NCI-H1417 treated with DMSO at 0.1 percent for 48 hours (cell line): ENCODE measurements at regions not wholly inside any gene's neighbourhood (a gene's known extent, or its start where the extent isn't known, plus 50 kb on each side); places are given as distances from the start of the nearest gene placed in this dataset.
"Not testable (repeated sequence)": the region's sequence is repeated elsewhere in the genome, so short reads cannot be mapped to it uniquely, and the experiment has no call there.

Source experiments
- DNase-seq: peaks from one replicate; lab custom pipeline; 2025; lab: John Stamatoyannopoulos, UW

- DNase-seq, result no peak
These were observed 109.6 kb upstream of the SP4 start for GRCh38 chr7:21317966-21318915.

DNA sequence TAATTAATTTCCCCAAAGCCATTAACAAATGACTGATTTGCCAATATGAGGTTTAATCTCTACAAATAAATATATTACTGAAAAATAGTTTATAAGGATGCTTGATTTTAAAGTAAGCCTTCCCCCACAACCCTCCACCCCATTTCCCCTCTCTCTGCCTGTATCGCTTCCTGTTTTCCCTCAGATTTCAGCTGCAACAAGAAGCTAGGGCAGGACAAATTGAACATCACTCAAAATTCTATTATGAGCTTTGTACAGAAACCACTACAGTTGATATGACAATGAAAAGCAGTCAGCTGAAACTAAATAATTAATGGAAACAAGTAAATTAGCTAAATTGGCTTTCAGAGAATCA, 109.0 kb upstream of the SP4 start:
- DNase-seq, result no peak

DNA sequence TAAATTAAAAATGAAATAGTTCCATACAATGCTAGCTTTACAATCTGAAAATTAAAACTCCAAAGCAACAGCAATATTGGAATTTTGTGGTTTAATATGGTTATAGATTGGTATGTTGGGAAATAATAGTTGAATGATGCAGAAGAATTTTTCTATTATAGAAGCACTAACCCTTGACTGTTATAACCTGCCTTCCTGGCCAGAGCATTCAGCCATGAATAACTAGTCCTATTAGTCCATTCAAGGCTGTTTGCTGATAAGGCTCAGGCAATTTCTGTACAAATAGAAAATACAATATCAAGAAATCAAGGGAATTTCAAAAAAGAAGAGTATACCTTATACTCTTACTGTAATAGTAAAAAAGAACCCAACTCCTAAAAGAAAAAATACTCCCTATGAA, 101.6 kb upstream of the SP4 start:
- DNase-seq, result no peak

DNA sequence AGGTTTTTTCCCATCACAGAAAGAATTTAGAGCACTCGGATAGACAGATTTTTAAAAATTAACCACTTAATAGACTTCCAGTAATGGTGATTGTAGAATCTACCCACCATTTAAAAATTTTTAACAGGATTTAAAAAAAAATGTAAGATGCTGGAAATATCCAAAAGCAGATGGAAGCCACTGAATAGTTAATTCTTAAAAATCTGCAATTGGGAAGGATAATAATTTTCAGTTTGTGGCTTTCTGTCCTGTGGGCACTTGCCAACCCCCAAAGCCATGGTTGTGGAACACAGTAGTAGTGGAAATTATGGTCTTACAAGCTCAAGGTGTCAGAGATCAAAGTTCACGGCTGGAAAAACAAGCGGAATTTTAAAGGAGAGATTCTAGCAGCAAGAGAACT, 101.0 kb upstream of the SP4 start:
- DNase-seq, result no peak

- no peak for DNase-seq
These were observed 100.2 kb upstream of the SP4 start for GRCh38 chr7:21327422-21328409.

GRCh38 chr7:21330462-21331178, 97.3 kb upstream of the SP4 start:
- DNase-seq, result no peak

- DNase-seq, result no peak
These were observed 93.0 kb upstream of the SP4 start for GRCh38 chr7:21334906-21335305.

- no peak for DNase-seq
These were observed 91.1 kb upstream of the SP4 start for GRCh38 chr7:21336743-21337142.

- DNase-seq, result no peak
These were observed 89.1 kb upstream of the SP4 start for GRCh38 chr7:21338728-21339164.

- not testable (repeated sequence) for DNase-seq
These were observed 83.0 kb upstream of the SP4 start for GRCh38 chr7:21344900-21345299.

DNA sequence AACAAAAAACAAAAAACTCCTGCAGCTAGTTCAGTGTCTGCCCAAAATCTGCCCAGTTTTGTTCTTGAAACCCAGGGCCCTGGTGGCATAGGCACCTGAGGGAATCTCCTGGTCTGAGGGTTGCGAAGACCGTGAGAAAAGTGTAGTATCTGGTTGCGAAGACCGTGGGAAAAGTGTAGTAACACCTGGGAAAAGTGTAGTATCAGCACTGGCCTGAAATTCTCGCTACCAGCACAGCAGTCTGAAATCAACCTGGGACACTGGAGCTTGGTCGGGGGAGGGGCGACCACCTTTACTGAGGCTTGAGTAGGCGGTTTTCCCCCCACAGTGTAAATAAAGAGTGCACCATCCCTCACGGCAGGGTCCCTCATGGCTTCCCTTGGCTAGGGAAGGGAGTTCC, 82.5 kb upstream of the SP4 start:
- no peak for DNase-seq

DNA sequence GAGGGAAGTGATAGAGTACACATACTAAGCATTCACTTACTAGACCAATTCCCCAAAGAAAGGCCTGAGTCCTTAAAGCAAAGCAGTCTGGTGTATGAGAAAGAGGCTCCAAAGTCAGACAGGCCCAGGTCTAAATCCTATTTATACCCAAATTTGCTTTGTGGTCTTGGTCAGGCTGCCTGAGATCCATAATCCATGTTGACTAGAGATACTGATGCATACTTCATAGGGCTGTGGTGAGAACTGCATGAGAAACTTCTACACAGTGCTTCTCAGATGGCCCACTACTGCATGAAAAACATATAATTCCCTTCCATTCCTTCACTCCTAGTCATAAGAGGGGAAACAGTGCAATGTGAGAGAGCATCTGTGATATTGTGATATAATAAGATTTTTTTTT, 81.6 kb upstream of the SP4 start:
- no peak for DNase-seq

DNA sequence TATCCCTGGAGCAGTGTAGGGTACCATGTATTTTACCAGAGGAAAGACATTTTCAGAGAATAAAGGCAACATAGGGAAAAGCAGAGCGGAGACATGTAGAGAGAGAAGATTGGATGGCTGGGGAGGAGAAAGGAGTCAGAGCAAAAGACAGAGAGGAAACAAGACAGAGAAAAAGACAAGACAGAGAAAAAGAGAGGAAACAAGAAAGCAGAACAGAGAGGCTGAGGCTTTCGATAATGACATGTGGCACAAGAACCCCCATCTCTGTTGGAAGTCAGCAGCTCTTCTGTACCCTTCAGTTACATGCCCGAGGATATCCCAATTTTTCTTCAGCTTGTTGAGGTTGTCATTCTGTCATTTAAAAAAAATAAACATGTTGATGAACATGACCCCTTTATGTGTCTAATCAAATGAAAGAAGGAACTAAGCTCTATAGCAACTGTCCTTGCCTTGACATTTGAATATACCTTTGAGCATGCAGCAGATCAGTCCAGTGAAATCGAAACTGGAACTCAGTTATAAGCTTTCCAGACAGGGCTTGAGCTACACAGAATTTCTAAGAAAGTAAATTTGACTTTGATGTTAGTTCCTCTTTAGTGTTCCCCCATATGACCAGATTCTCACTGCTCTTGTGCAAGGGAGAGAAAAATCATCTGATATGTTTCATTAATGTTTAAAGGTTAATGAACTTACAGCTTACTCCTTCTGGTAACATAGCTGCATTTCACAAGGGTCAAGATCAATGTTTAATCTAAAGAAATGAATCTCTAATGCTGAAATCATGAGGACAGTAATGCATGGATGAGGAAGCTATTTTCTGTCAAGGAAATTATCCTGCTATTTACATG, 75.1 kb upstream of the SP4 start:
- DNase-seq, result no peak

DNA sequence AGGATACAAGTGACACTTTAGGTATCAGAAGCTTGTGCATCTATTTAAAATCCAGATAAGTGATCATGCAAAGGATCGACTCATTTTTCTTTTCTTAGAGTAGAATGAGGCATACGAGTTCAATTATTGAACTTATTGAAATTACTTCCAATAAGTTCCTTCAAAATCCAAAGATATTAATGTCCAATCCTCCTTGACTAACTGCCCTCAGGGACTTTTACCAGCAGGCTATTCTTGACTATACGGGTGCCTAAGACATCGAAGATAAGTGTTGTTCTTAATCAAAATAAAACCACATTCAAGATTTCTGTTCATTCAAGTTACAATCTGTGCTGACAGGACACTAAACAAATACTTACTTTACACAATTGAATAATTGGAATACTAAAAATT, 74.5 kb upstream of the SP4 start:
- no peak for DNase-seq

- no peak for DNase-seq
These were observed 73.6 kb upstream of the SP4 start for GRCh38 chr7:21354284-21354683.

DNA sequence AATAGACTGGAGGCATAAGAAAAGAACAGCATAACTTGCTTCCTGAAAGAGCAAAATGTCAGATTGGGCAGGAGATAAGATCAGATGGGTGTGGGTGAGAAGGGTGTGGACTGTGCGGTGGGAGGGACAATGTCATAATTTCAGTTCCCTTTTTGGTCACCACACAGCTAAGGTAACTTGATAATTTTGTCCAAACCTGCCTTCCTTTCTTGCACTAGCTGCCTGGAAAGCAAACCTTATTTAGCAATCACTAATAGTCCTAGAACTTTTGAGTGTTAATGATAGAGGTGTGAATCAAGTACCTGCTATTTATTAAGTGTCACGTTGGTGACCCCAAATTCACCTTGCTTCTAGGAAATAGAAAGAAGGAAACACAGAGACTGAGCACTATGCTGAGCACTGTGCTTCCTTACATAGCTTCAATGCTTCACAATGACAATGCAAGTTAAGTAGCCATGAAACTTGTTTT, 72.4 kb upstream of the SP4 start:
- no peak for DNase-seq

- DNase-seq, result no peak
These were observed 71.3 kb upstream of the SP4 start for GRCh38 chr7:21356616-21357015.

DNA sequence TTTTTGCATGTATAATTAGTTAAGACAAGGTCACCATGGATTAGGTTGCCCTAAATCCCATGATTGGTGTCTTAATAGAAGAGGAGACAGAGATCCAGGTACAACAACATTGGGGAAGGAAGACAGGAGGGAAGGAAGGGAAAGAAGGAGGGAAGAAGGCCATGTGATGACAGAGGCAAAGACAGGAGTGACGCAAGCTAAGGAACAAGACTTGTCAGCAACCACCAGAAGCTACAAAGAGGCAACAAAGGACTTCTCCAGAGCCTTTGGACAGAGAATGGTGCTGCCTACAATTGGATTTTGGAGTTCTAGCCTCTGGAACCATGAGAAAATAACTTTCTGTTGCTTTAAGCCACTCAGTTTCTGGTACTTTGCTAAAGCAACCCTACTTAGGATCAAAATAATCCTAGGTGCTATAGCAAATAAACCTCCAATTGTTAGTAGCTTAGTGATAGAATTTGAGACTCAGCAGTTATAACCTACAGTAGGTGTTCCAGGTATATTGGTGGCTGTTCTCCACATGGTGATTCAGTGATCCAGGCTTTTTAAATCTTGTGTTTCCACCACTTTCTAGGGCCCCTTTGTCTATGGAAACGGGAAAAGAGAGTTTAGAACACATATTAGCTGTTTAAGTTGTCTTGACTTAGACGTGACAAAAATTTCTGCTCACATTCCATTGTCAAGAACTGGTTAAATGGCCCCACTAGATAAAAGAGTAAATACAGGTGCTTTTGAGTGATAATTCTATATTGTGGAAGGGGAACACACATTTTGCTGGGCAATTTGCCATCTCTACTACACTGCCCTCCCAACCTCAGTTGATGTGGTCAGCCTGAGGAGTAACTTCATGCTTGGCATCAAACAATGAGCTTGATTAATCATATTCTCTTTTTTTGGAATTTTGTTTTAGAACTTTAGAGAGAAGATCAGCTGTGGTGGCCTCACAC, 70.5 kb upstream of the SP4 start:
- DNase-seq, result no peak

GRCh38 chr7:21358648-21359047, 69.2 kb upstream of the SP4 start:
- DNase-seq, result no peak

GRCh38 chr7:21359163-21359562, 68.7 kb upstream of the SP4 start:
- no peak for DNase-seq
